Endothelial cell of umbilical vein (primary cell): ENCODE measurements at regions not wholly inside any gene's neighbourhood (a gene's known extent, or its start where the extent isn't known, plus 50 kb on each side); places are given as distances from the start of the nearest gene placed in this dataset.
A peak's percentile ranks its signal among the peaks of the same experiment; 100 is the strongest.

ENCODE experiments used
- BruUV-seq: library from RNA; stranded (reverse); fragments of 400-500 nt; replicated peaks from 2 replicates; lab custom pipeline; 2021; lab: Mats Ljungman, UMichigan
- CTCF ChIA-PET: fragments of 300-600, 350-600 bp; sonication (Branson Sonifier 250); formaldehyde crosslinking; loops from one replicate; lab custom pipeline; 2021; ENCODE audit warnings: antibody characterized with exemption, inconsistent platforms; lab: Charles Lee
- POLR2A ChIA-PET: fragments of 300-600, 350-600 bp; sonication (Branson Sonifier 250); formaldehyde crosslinking; loops from one replicate; lab custom pipeline; 2021; ENCODE audit warnings: antibody characterized with exemption, inconsistent platforms; lab: Charles Lee
- DNase-seq: peaks from one replicate; pipeline ENCODE4 v3.0.0-alpha.2; 2011; ENCODE audit warnings: low read depth, low spot score
- FAIRE-seq: peaks from 2 replicates; lab custom pipeline; 2011; peaks lifted over from hg19 to GRCh38; lab: Jason Lieb, UNC
- H2AFZ ChIP-seq: 2 replicates; pipeline ENCODE4 v1.6.0; 2012; ENCODE audit warnings: low read depth, low read length, control low read depth, inconsistent platforms
- H3K27ac ChIP-seq: 2 replicates; pipeline ENCODE4 v1.5.1; 2011; ENCODE audit warnings: low read depth, mild to moderate bottlenecking, control low read depth, low read length, moderate library complexity; ENCODE audit not compliant: insufficient read depth
- H3K27me3 ChIP-seq, 2 experiments: 2 replicates each; pipeline versions ENCODE4 v1.6.0 to v1.6.1; 2011; ENCODE audit warnings: low read length in 2 of 2, mixed read lengths in 1 of 2; ENCODE audit not compliant: control insufficient read depth in 2 of 2, insufficient read depth in 2 of 2
- H3K36me3 ChIP-seq, 2 experiments: 2 replicates in 1 of 2; 3 replicates in 1 of 2; pipeline ENCODE4 v1.5.1; 2011; ENCODE audit warnings: low read length in 2 of 2, mild to moderate bottlenecking in 1 of 2, moderate library complexity in 1 of 2; ENCODE audit not compliant: control insufficient read depth in 2 of 2, insufficient read depth in 2 of 2; ENCODE audit errors: extremely low read depth in 1 of 2
- H3K4me1 ChIP-seq: 3 replicates; pipeline ENCODE4 v1.5.1; 2011; ENCODE audit warnings: mild to moderate bottlenecking, low read length; ENCODE audit not compliant: control insufficient read depth, insufficient read depth; ENCODE audit errors: extremely low read depth
- H3K4me2 ChIP-seq: 2 replicates; pipeline ENCODE4 v1.6.1; 2011; ENCODE audit warnings: low read length, control low read depth, mixed read lengths; ENCODE audit not compliant: insufficient read depth
- H3K4me3 ChIP-seq, 3 experiments: fragments of 200-600 bp in 1 of 3; sonication (generic), shearing (Covaris generic) in 1 of 3; replicated peaks in 1 of 3; 2 replicates each; pipeline ENCODE4 v1.5.1; 2011 to 2016; ENCODE audit warnings: control low read depth in 3 of 3, low read length in 3 of 3, mild to moderate bottlenecking in 2 of 3, inconsistent platforms in 1 of 3, low read depth in 1 of 3, moderate library complexity in 1 of 3; ENCODE audit not compliant: insufficient read depth in 1 of 3
- H3K79me2 ChIP-seq: 2 replicates; pipeline ENCODE4 v1.6.0; 2012; ENCODE audit warnings: low read length, inconsistent platforms; ENCODE audit not compliant: control insufficient read depth, insufficient read depth
- H3K9ac ChIP-seq: replicated peaks from 2 replicates; pipeline ENCODE3; 2011; ENCODE audit warnings: low read length, control low read depth; ENCODE audit not compliant: insufficient read depth; ENCODE audit errors: extremely low read depth
- H3K9me1 ChIP-seq: replicated peaks from 3 replicates; pipeline ENCODE4 v1.6.0; 2011; ENCODE audit warnings: mild to moderate bottlenecking, low read length; ENCODE audit not compliant: control insufficient read depth, insufficient read depth; ENCODE audit errors: extremely low read depth
- H3K9me3 ChIP-seq: replicated peaks from 2 replicates; pipeline ENCODE4 v1.5.1; 2012; ENCODE audit warnings: low read length, inconsistent platforms; ENCODE audit not compliant: control insufficient read depth, insufficient read depth
- H4K20me1 ChIP-seq: replicated peaks from 2 replicates; pipeline ENCODE3; 2011; ENCODE audit warnings: mild to moderate bottlenecking, low read length; ENCODE audit not compliant: control insufficient read depth, insufficient read depth; ENCODE audit errors: extremely low read depth
- CTCF ChIP-seq, 2 donors: IDR thresholded peaks; 1 replicate in 1 of 2; 2 replicates in 1 of 2; pipeline ENCODE4 v1.5.1; 2011; ENCODE audit warnings: low read length in 2 of 2, mild to moderate bottlenecking in 2 of 2, moderate library complexity in 2 of 2, control low read depth in 1 of 2, inconsistent platforms in 1 of 2, low read depth in 1 of 2; ENCODE audit not compliant: insufficient read depth in 1 of 2; ENCODE audit errors: extremely low read depth in 1 of 2
- EZH2 ChIP-seq: IDR thresholded peaks from 2 replicates; pipeline ENCODE4 v1.6.1; 2012; ENCODE audit warnings: borderline replicate concordance, low read depth, mild to moderate bottlenecking, moderate library complexity, low read length, inconsistent platforms; ENCODE audit not compliant: severe bottlenecking
- FOS ChIP-seq: IDR thresholded peaks from 2 replicates; pipeline ENCODE4 v1.6.1; 2011; ENCODE audit warnings: mild to moderate bottlenecking, low read length, moderate library complexity, borderline replicate concordance; ENCODE audit not compliant: insufficient read depth
- GATA2 ChIP-seq: IDR thresholded peaks from 2 replicates; pipeline ENCODE4 v1.7.0; 2011; ENCODE audit warnings: low read depth, mild to moderate bottlenecking, moderate library complexity, mixed read lengths, low read length; ENCODE audit not compliant: insufficient read length, insufficient read depth
- JUN ChIP-seq: IDR thresholded peaks from 2 replicates; pipeline ENCODE4 v1.6.1; 2011; ENCODE audit warnings: borderline replicate concordance, low read depth; ENCODE audit not compliant: insufficient read length, insufficient read depth
- MYC ChIP-seq: IDR thresholded peaks from one replicate; pipeline ENCODE4 v1.6.1; 2011; ENCODE audit warnings: mild to moderate bottlenecking, low read depth, low read length
- POLR2A ChIP-seq: IDR thresholded peaks from 2 replicates; pipeline ENCODE4 v1.6.1; 2012; ENCODE audit warnings: low read depth, mild to moderate bottlenecking, control low read depth, low read length
- POLR2AphosphoS5 ChIP-seq: IDR thresholded peaks from 2 replicates; pipeline ENCODE4 v1.6.1; 2012; ENCODE audit warnings: low read depth, mild to moderate bottlenecking, control low read depth, low read length, moderate library complexity; ENCODE audit not compliant: insufficient read depth
- dilution Hi-C: fragments of 300-500 bp; cut with MboI; formaldehyde crosslinking; loops from one replicate; pipeline ENCODE4 v1.15.0; 2019; ENCODE audit warnings: low sequenced_read_pairs; ENCODE audit not compliant: extremely low pct_ligation_motif_present
- intact Hi-C: fragments of 100-400 bp; cut with micrococcal nuclease; formaldehyde crosslinking; loops from one replicate; pipeline ENCODE4 v1.10.0; 2022
- TF ChIP-seq, protein P1 (sequence below): IDR thresholded peaks from 2 replicates; pipeline ENCODE4 v1.6.1; 2011; ENCODE audit not compliant: insufficient read depth, insufficient read length

GRCh38 chr3:130820976-130821375 is 72.9 kb upstream of the ATP2C1 start:
- POLR2A ChIA-PET, result no interaction called here
- no TSS peak for BruUV-seq
- DNase-seq (peak; percentile 3), FAIRE-seq (no peak)
- dilution Hi-C loops, result no loop called here
- Histone ChIP-seq H2AFZ (no peak overlapping the region), H4K20me1 (no peaks in the 10 kb centered on the region), H3K27me3 (no peaks in the 10 kb centered on the region), H3K36me3 (no peaks in the 10 kb centered on the region), H3K9me1 (no peaks in the 10 kb centered on the region), H3K9ac (no peak overlapping the region), H3K4me3 (no peak overlapping the region), H3K9me3 (no peaks in the 10 kb centered on the region), H3K27ac (no peak overlapping the region), H3K79me2 (no peaks in the 10 kb centered on the region), H3K4me1 (no peaks in the 10 kb centered on the region), H3K4me2 (no peak overlapping the region)
- intact Hi-C loops, result no loop called here
- TF ChIP-seq CTCF (IDR thresholded peaks at IDR 0.05; ENCODE audit: extremely low read depth in 1 of 2, insufficient read depth in 1 of 2, low read depth in 1 of 2, low read length in 2 of 2) (no peak), MYC (no peak), JUN (no peak), GATA2 (no peak), POLR2A (no peak), EZH2 (no peak), FOS (no peak), POLR2AphosphoS5 (no peak)
- TF ChIP-seq, protein P1, sequence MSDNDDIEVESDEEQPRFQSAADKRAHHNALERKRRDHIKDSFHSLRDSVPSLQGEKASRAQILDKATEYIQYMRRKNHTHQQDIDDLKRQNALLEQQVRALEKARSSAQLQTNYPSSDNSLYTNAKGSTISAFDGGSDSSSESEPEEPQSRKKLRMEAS, result no peak
- CTCF ChIA-PET, result no interaction called here
